HCT116 (cell line): ENCODE measurements at regions not wholly inside any gene's neighbourhood (a gene's known extent, or its start where the extent isn't known, plus 50 kb on each side); places are given as distances from the start of the nearest gene placed in this dataset.

ENCODE experiments used
- ATAC-seq: fragments of 200-7000 bp; cut with Tn5 transposase; 2 replicates; pipeline ENCODE4 v1.9.1; 2020; ENCODE audit warnings: mild to moderate bottlenecking, moderate library complexity
- BruUV-seq: library from RNA; stranded (reverse); fragments of 400-500 nt; replicated peaks from 2 replicates; lab custom pipeline; 2021; lab: Mats Ljungman, UMichigan
- CTCF ChIA-PET: fragments of 300-600 bp; sonication (Branson Sonifier 250); formaldehyde crosslinking; loops from one replicate; lab custom pipeline; 2021; ENCODE audit warnings: antibody characterized with exemption; lab: Charles Lee
- POLR2A ChIA-PET: fragments of 300-600, 350-600 bp; sonication (Branson Sonifier 250); formaldehyde crosslinking; loops from one replicate; lab custom pipeline; 2021; ENCODE audit warnings: antibody characterized with exemption; lab: Charles Lee
- RAD21 ChIA-PET, 2 experiments: fragments of 300-600 bp; sonication (Branson Sonifier 250); formaldehyde crosslinking; loops; one replicate each; lab custom pipeline; 2023; ENCODE audit warnings: low total read pairs in 2 of 2; ENCODE audit not compliant: uncharacterized antibody in 2 of 2, unreplicated experiment in 2 of 2, low non-redundant PET in 1 of 2; lab: Charles Lee
- DNase-seq: peaks from one replicate; pipeline ENCODE4 v3.0.0-alpha.2; 2010; ENCODE audit warnings: low read depth, low spot score
- H2AFZ ChIP-seq: fragments of 200-600 bp; shearing (Covaris generic), sonication (generic); 2 replicates; pipeline ENCODE4 v1.6.1; 2017; ENCODE audit warnings: low read depth, mixed run types, mixed read lengths, antibody characterized with exemption, low read length; ENCODE audit not compliant: poor library complexity, severe bottlenecking
- H3K27ac ChIP-seq: 2 replicates; pipeline ENCODE4 v1.5.1; 2012; ENCODE audit warnings: low read depth, low read length
- H3K27me3 ChIP-seq: fragments of 200-600 bp; sonication (generic); 2 replicates; pipeline ENCODE4 v1.6.1; 2016; ENCODE audit warnings: mixed run types, low read length, mixed read lengths; ENCODE audit not compliant: insufficient read depth
- H3K36me3 ChIP-seq, 2 experiments: fragments of 200-500 bp in 1 of 2; fragments of 200-600 bp in 1 of 2; sonication (Bioruptor generic) in 1 of 2; sonication (generic) in 1 of 2; 2 replicates each; pipeline versions ENCODE4 v1.5.1 to v1.6.1; 2014 to 2016; ENCODE audit warnings: low read length in 2 of 2, inconsistent platforms in 1 of 2, mixed read lengths in 1 of 2, mixed run types in 1 of 2; ENCODE audit not compliant: insufficient read depth in 2 of 2, control insufficient read depth in 1 of 2
- H3K4me1 ChIP-seq, 2 experiments: fragments of 200-600 bp in 1 of 2; sonication (generic) in 1 of 2; 2 replicates each; pipeline versions ENCODE4 v1.5.1 to v1.6.1; 2012 to 2017; ENCODE audit warnings: low read length in 2 of 2, inconsistent platforms in 1 of 2, mild to moderate bottlenecking in 1 of 2, mixed read lengths in 1 of 2, mixed run types in 1 of 2, moderate library complexity in 1 of 2; ENCODE audit not compliant: insufficient read depth in 2 of 2, control insufficient read depth in 1 of 2
- H3K4me2 ChIP-seq: fragments of 200-600 bp; sonication (generic); 2 replicates; pipeline ENCODE4 v1.6.1; 2017; ENCODE audit warnings: mixed run types, low read length, mixed read lengths
- H3K4me3 ChIP-seq, 2 experiments: fragments of 200-600 bp in 1 of 2; sonication (generic) in 1 of 2; replicated peaks in 1 of 2; 2 replicates each; pipeline ENCODE4 v1.5.1; 2011 to 2016; ENCODE audit warnings: low read length in 2 of 2, control low read depth in 1 of 2, low read depth in 1 of 2, mild to moderate bottlenecking in 1 of 2, mixed read lengths in 1 of 2, mixed run types in 1 of 2
- H3K79me2 ChIP-seq: fragments of 200-600 bp; sonication (generic); 2 replicates; pipeline ENCODE4 v1.6.1; 2017; ENCODE audit warnings: mild to moderate bottlenecking, mixed run types, low read length, moderate library complexity, mixed read lengths; ENCODE audit not compliant: insufficient read depth
- H3K9ac ChIP-seq: fragments of 200-600 bp; sonication (generic); 2 replicates; pipeline ENCODE4 v1.6.1; 2016; ENCODE audit warnings: low read length, mixed read lengths
- H3K9me2 ChIP-seq: fragments of 200-600 bp; sonication (generic), shearing (Covaris generic); 2 replicates; pipeline ENCODE4 v1.6.1; 2017; ENCODE audit warnings: mixed run types, mild to moderate bottlenecking, moderate library complexity; ENCODE audit not compliant: insufficient read depth
- H3K9me3 ChIP-seq, 2 experiments: fragments of 200-500 bp in 1 of 2; fragments of 200-600 bp in 1 of 2; sonication (Bioruptor generic) in 1 of 2; sonication (generic) in 1 of 2; 2 replicates each; pipeline ENCODE4 v1.6.1; 2014 to 2017; ENCODE audit warnings: low read length in 2 of 2, mixed read lengths in 2 of 2, inconsistent platforms in 1 of 2, low read depth in 1 of 2, mild to moderate bottlenecking in 1 of 2, mixed run types in 1 of 2, moderate library complexity in 1 of 2; ENCODE audit not compliant: control insufficient read depth in 1 of 2, insufficient read depth in 1 of 2
- H4K20me1 ChIP-seq: fragments of 200-600 bp; sonication (generic), shearing (Covaris generic); 2 replicates; pipeline ENCODE4 v1.6.1; 2017; ENCODE audit warnings: mixed run types, mild to moderate bottlenecking, moderate library complexity; ENCODE audit not compliant: insufficient read depth
- CBX3 ChIP-seq: IDR thresholded peaks from 2 replicates; pipeline ENCODE4 v1.6.1; 2012; ENCODE audit warnings: low read depth
- CTCF ChIP-seq, 3 experiments: fragments of 200-600 bp in 1 of 3; sonication (generic) in 1 of 3; IDR thresholded peaks in 2 of 3; conservative IDR thresholded peaks in 1 of 3; 2 replicates each; pipeline ENCODE4 v1.5.1; 2012 to 2017; ENCODE audit warnings: low read depth in 2 of 3, low read length in 2 of 3, antibody characterized with exemption in 1 of 3, borderline replicate concordance in 1 of 3, control low read depth in 1 of 3, mild to moderate bottlenecking in 1 of 3, mixed read lengths in 1 of 3, mixed run types in 1 of 3, moderate library complexity in 1 of 3; ENCODE audit not compliant: insufficient read depth in 1 of 3
- EZH2 ChIP-seq: fragments of 200-600 bp; sonication (generic); IDR thresholded peaks from 2 replicates; pipeline ENCODE4 v1.6.1; 2017; ENCODE audit warnings: antibody characterized with exemption, mixed run types
- EZH2phosphoT487 ChIP-seq: fragments of 200-600 bp; IDR thresholded peaks from 2 replicates; pipeline ENCODE4 v1.6.1; 2018; ENCODE audit warnings: antibody characterized with exemption, borderline replicate concordance
- FOSL1 ChIP-seq: IDR thresholded peaks from 2 replicates; pipeline ENCODE4 v1.6.1; 2012; ENCODE audit warnings: low read depth
- JUND ChIP-seq: IDR thresholded peaks from 2 replicates; pipeline ENCODE4 v1.6.1; 2012
- MAX ChIP-seq: IDR thresholded peaks from 2 replicates; pipeline ENCODE4 v1.6.1; 2012
- POLR2AphosphoS5 ChIP-seq: IDR thresholded peaks from 2 replicates; pipeline ENCODE4 v1.6.1; 2011; ENCODE audit warnings: mild to moderate bottlenecking, low read depth, low read length, moderate library complexity
- SIN3A ChIP-seq: IDR thresholded peaks from 2 replicates; pipeline ENCODE4 v1.6.1; 2012; ENCODE audit warnings: low read depth
- SP1 ChIP-seq: IDR thresholded peaks from 2 replicates; pipeline ENCODE4 v1.6.1; 2012; ENCODE audit warnings: low read depth
- SRF ChIP-seq: IDR thresholded peaks from 2 replicates; pipeline ENCODE4 v1.6.1; 2012; ENCODE audit warnings: low read depth
- YY1 ChIP-seq: IDR thresholded peaks from 2 replicates; pipeline ENCODE4 v1.6.1; 2011; ENCODE audit warnings: low read length, low read depth, moderate library complexity, mild to moderate bottlenecking; ENCODE audit not compliant: insufficient replicate concordance; ENCODE audit errors: extremely low read depth
- ZFX ChIP-seq: fragments of 450-650 bp; IDR thresholded peaks from 2 replicates; pipeline ENCODE4 v1.6.1; 2017
- intact Hi-C: fragments of 100-400 bp; cut with micrococcal nuclease; formaldehyde crosslinking; loops from 2 replicates; pipeline ENCODE4 v1.10.0; 2022

- CTCF ChIA-PET: no interaction called here
- POLR2A ChIA-PET: no interaction called here
- ATAC-seq: no peak
Measured at GRCh38 chr7:119896386-119896785, 376.6 kb upstream of the KCND2 start.

GRCh38 chr7:119900996-119901672, 371.8 kb upstream of the KCND2 start:
- CTCF ChIA-PET: no interaction called here
- H2AFZ ChIP-seq: no peak overlapping the region
- intact Hi-C loops: no loop called here
- H3K9ac ChIP-seq: no peak overlapping the region
- no peak overlapping the region for H3K4me3 ChIP-seq
- no peaks in the 10 kb centered on the region for H3K9me3 ChIP-seq
- H3K9me2 ChIP-seq: no peaks in the 10 kb centered on the region
- no peak overlapping the region for H3K4me2 ChIP-seq
- H3K79me2 ChIP-seq: no peaks in the 10 kb centered on the region
- ATAC-seq (no peak), DNase-seq (no peak)
- H3K27me3 ChIP-seq: no peaks in the 10 kb centered on the region
- BruUV-seq: no TSS peak
- POLR2A ChIA-PET: no interaction called here
- H4K20me1 ChIP-seq: no peaks in the 10 kb centered on the region
- H3K36me3 ChIP-seq: no peaks in the 10 kb centered on the region
- no peaks in the 10 kb centered on the region for H3K4me1 ChIP-seq
- no peak overlapping the region for H3K27ac ChIP-seq
- RAD21 ChIA-PET: no interaction called here
- TF ChIP-seq SRF: no peak
- no peak for TF ChIP-seq POLR2AphosphoS5
- no peak for TF ChIP-seq JUND
- TF ChIP-seq CBX3: no peak
- no peak for TF ChIP-seq YY1
- no peak for TF ChIP-seq SP1
- TF ChIP-seq ZFX: no peak
- TF ChIP-seq CTCF (IDR thresholded peaks at IDR 0.05 in 2 of 3, conservative IDR thresholded peaks at IDR 0.05 in 1 of 3; ENCODE audit: borderline replicate concordance in 1 of 3, insufficient read depth in 1 of 3, low read depth in 2 of 3, low read length in 2 of 3): no peak
- no peak for TF ChIP-seq MAX
- no peak for TF ChIP-seq EZH2phosphoT487
- no peak for TF ChIP-seq SIN3A

More at GRCh38 chr7:119896386-119896785, 376.6 kb upstream of the KCND2 start:
- no peak overlapping the region for H3K9ac ChIP-seq
- no peak overlapping the region for H3K27ac ChIP-seq
- no peak overlapping the region for H2AFZ ChIP-seq
- H3K36me3 ChIP-seq: no peaks in the 10 kb centered on the region
- RAD21 ChIA-PET: no interaction called here
- TF ChIP-seq FOSL1 (no peak), CTCF (IDR thresholded peaks at IDR 0.05 in 2 of 3, conservative IDR thresholded peaks at IDR 0.05 in 1 of 3; ENCODE audit: borderline replicate concordance in 1 of 3, insufficient read depth in 1 of 3, low read depth in 2 of 3, low read length in 2 of 3) (no peak), EZH2 (no peak), EZH2phosphoT487 (no peak)
- H3K79me2 ChIP-seq: no peaks in the 10 kb centered on the region
- no peaks in the 10 kb centered on the region for H3K9me2 ChIP-seq
- H3K9me3 ChIP-seq: no peaks in the 10 kb centered on the region
- H3K4me1 ChIP-seq: no peaks in the 10 kb centered on the region
- no peaks in the 10 kb centered on the region for H3K27me3 ChIP-seq
- H3K4me2 ChIP-seq: no peak overlapping the region
- no peak overlapping the region for H3K4me3 ChIP-seq
- DNase-seq: no peak
- no peaks in the 10 kb centered on the region for H4K20me1 ChIP-seq
- intact Hi-C loops: no loop called here
- BruUV-seq: no TSS peak
